ENCODE measurements at regions not wholly inside any gene's neighbourhood (a gene's known extent, or its start where the extent isn't known, plus 50 kb on each side); places are given as distances from the start of the nearest gene placed in this dataset.

DNA sequence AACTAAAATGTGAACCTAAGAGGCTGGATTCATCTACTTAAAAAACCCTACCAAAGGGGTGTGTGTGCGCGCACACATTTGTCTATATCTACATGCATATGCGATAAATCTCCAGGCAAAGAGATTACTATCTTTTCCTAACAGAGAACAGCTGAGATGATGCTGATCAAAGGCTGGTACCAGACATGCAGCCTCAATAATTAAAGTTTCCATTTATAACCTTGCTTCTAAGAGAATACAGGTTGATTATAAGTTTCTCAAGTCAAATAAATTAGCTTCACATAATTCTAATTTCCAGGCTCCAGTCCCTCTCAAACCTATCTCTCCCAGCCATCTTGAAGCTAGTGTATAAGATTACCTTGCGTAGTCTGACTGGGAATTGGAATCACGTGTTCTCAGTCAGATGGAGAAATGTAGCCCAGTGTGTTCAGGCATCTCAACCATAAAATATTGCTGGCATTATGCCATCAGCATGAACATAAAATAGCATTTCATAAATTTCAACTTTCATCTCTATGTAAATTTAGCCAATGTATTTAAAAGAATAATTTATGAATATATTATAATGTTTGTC lies 1062.0 kb downstream of the XPNPEP1 start:
- ChIA-PET CTCF (no interaction called here), POLR2A (no interaction called here)
- H3K4me1 ChIP-seq, result no peaks in the 10 kb centered on the region
- no peak overlapping the region for H3K27ac ChIP-seq
- no peak overlapping the region for H3K4me3 ChIP-seq
- 43% methylated on average over 5 of the region's 5 CpGs for WGBS (ENCODE audit: missing lambda C conversion rate)
- DNase-seq (ENCODE audit: low read depth in 1 of 2, low spot score in 1 of 2), result no peak
- no peak for ATAC-seq
- TF ChIP-seq EHF (CRISPR knock-in tag; IDR thresholded peaks at IDR 0.05) (no peak), CHD4 (IDR thresholded peaks at IDR 0.05; ENCODE audit: borderline replicate concordance) (no peak)
- no peak for FAIRE-seq
- no peak overlapping the region for H3K4me2 ChIP-seq
- no peaks in the 10 kb centered on the region for H3K9me3 ChIP-seq

GRCh38 chr10:108852211-108852610 lies 1071.1 kb downstream of the XPNPEP1 start:
- Histone ChIP-seq H3K4me3 (no peak overlapping the region), H3K4me1 (no peaks in the 10 kb centered on the region), H3K27ac (no peak overlapping the region), H3K4me2 (no peak overlapping the region), H3K9me3 (no peaks in the 10 kb centered on the region)
- CTCF ChIA-PET, result no interaction called here
- no peak for ATAC-seq
- no peak for DNase-seq (ENCODE audit: low read depth in 1 of 2, low spot score in 1 of 2)
- no peak for FAIRE-seq
- WGBS (ENCODE audit: missing lambda C conversion rate), result 13% methylated on average over 4 of the region's 4 CpGs
- POLR2A ChIA-PET, result no interaction called here
- TF ChIP-seq EP300 (IDR thresholded peaks at IDR 0.05), result no peak
- no peak for TF ChIP-seq ELK1 (IDR thresholded peaks at IDR 0.05; ENCODE audit: low read depth, low read length)
- no peak for TF ChIP-seq SREBF2 (IDR thresholded peaks at IDR 0.05)
- TF ChIP-seq, protein P1, sequence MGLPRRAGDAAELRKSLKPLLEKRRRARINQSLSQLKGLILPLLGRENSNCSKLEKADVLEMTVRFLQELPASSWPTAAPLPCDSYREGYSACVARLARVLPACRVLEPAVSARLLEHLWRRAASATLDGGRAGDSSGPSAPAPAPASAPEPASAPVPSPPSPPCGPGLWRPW (IDR thresholded peaks at IDR 0.05), result no peak
- TF ChIP-seq, protein P2, sequence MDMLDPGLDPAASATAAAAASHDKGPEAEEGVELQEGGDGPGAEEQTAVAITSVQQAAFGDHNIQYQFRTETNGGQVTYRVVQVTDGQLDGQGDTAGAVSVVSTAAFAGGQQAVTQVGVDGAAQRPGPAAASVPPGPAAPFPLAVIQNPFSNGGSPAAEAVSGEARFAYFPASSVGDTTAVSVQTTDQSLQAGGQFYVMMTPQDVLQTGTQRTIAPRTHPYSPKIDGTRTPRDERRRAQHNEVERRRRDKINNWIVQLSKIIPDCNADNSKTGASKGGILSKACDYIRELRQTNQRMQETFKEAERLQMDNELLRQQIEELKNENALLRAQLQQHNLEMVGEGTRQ (IDR thresholded peaks at IDR 0.05), result no peak
- TF ChIP-seq HOXB13 (CRISPR knock-in tag; IDR thresholded peaks at IDR 0.05; ENCODE audit: low read depth), result no peak
- TF ChIP-seq, protein P3, sequence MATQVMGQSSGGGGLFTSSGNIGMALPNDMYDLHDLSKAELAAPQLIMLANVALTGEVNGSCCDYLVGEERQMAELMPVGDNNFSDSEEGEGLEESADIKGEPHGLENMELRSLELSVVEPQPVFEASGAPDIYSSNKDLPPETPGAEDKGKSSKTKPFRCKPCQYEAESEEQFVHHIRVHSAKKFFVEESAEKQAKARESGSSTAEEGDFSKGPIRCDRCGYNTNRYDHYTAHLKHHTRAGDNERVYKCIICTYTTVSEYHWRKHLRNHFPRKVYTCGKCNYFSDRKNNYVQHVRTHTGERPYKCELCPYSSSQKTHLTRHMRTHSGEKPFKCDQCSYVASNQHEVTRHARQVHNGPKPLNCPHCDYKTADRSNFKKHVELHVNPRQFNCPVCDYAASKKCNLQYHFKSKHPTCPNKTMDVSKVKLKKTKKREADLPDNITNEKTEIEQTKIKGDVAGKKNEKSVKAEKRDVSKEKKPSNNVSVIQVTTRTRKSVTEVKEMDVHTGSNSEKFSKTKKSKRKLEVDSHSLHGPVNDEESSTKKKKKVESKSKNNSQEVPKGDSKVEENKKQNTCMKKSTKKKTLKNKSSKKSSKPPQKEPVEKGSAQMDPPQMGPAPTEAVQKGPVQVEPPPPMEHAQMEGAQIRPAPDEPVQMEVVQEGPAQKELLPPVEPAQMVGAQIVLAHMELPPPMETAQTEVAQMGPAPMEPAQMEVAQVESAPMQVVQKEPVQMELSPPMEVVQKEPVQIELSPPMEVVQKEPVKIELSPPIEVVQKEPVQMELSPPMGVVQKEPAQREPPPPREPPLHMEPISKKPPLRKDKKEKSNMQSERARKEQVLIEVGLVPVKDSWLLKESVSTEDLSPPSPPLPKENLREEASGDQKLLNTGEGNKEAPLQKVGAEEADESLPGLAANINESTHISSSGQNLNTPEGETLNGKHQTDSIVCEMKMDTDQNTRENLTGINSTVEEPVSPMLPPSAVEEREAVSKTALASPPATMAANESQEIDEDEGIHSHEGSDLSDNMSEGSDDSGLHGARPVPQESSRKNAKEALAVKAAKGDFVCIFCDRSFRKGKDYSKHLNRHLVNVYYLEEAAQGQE (IDR thresholded peaks at IDR 0.05), result no peak
- no peak for TF ChIP-seq ZNF302 (CRISPR knock-in tag; IDR thresholded peaks at IDR 0.05)
- TF ChIP-seq RFX5 (IDR thresholded peaks at IDR 0.05), result no peak
- TF ChIP-seq KDM1A (IDR thresholded peaks at IDR 0.05; ENCODE audit: low read depth), result no peak
- no peak for TF ChIP-seq FOSL2 (IDR thresholded peaks at IDR 0.05)
- TF ChIP-seq FOSL2 (CRISPR knock-in tag; IDR thresholded peaks at IDR 0.05), result no peak
- TF ChIP-seq MAZ (IDR thresholded peaks at IDR 0.05; ENCODE audit: borderline replicate concordance, low read depth, low read length), result no peak
- no peak for TF ChIP-seq HOXB5 (CRISPR knock-in tag; IDR thresholded peaks at IDR 0.05)
- TF ChIP-seq NR3C1 (IDR thresholded peaks at IDR 0.05), result no peak
- TF ChIP-seq RNF2 (IDR thresholded peaks at IDR 0.05; ENCODE audit: borderline replicate concordance, low read depth), result no peak
- TF ChIP-seq SMC3 (IDR thresholded peaks at IDR 0.05), result no peak
- no peak for TF ChIP-seq HMGXB4 (CRISPR knock-in tag; IDR thresholded peaks at IDR 0.05; ENCODE audit: borderline replicate concordance)
- no peak for TF ChIP-seq PHF8 (IDR thresholded peaks at IDR 0.05; ENCODE audit: borderline replicate concordance, low read depth)
